ENCODE measurements at regions not wholly inside any gene's neighbourhood (a gene's known extent, or its start where the extent isn't known, plus 50 kb on each side); places are given as distances from the start of the nearest gene placed in this dataset.

- Mint-ChIP-seq H3K4me3 (no peak overlapping the region), H3K27me3 (no peaks in the 10 kb centered on the region), H3K27ac (no peak overlapping the region), H3K4me1 (no peaks in the 10 kb centered on the region), H3K9me3 (peaks cover 5% of the 10 kb centered on the region), H3K36me3 (ENCODE audit: low read depth) (no peaks in the 10 kb centered on the region)
- ATAC-seq (replicated peaks): no peak
Observed at GRCh38 chr3:22900296-22900695, 302.8 kb upstream of the UBE2E2 start.

- no peak for ATAC-seq (replicated peaks)
- H3K27ac Mint-ChIP-seq: no peak overlapping the region
Observed at GRCh38 chr3:22901684-22902083, 301.4 kb upstream of the UBE2E2 start.

GRCh38 chr3:22907161-22907780 is 295.9 kb upstream of the UBE2E2 start:
- H3K27me3 Mint-ChIP-seq: no peaks in the 10 kb centered on the region

More at GRCh38 chr3:22901684-22902083, 301.4 kb upstream of the UBE2E2 start:
- Mint-ChIP-seq H3K36me3 (ENCODE audit: low read depth) (no peaks in the 10 kb centered on the region), H3K4me3 (no peak overlapping the region), H3K4me1 (no peaks in the 10 kb centered on the region), H3K9me3 (no peaks in the 10 kb centered on the region), H3K27me3 (no peaks in the 10 kb centered on the region)

GRCh38 chr3:22907796-22908195 is 295.3 kb upstream of the UBE2E2 start:
- Mint-ChIP-seq H3K4me3 (no peak overlapping the region), H3K36me3 (ENCODE audit: low read depth) (no peaks in the 10 kb centered on the region), H3K9me3 (no peaks in the 10 kb centered on the region), H3K4me1 (no peaks in the 10 kb centered on the region), H3K27me3 (no peaks in the 10 kb centered on the region), H3K27ac (no peak overlapping the region)
- no peak for ATAC-seq (replicated peaks)

More at GRCh38 chr3:22907161-22907780, 295.9 kb upstream of the UBE2E2 start:
- H3K4me3 Mint-ChIP-seq: no peak overlapping the region
- no peak for ATAC-seq (replicated peaks)
- H3K27ac Mint-ChIP-seq: no peak overlapping the region
- no peaks in the 10 kb centered on the region for H3K4me1 Mint-ChIP-seq
- no peaks in the 10 kb centered on the region for H3K9me3 Mint-ChIP-seq
- no peaks in the 10 kb centered on the region for H3K36me3 Mint-ChIP-seq (ENCODE audit: low read depth)

- ATAC-seq (replicated peaks): no peak
- no peaks in the 10 kb centered on the region for H3K36me3 Mint-ChIP-seq (ENCODE audit: low read depth)
Observed at GRCh38 chr3:22908989-22909507, 294.1 kb upstream of the UBE2E2 start.

GRCh38 chr3:22916933-22917332 is 286.2 kb upstream of the UBE2E2 start:
- Mint-ChIP-seq H3K27me3 (no peaks in the 10 kb centered on the region), H3K36me3 (ENCODE audit: low read depth) (no peaks in the 10 kb centered on the region), H3K4me3 (no peak overlapping the region), H3K27ac (no peak overlapping the region), H3K4me1 (no peaks in the 10 kb centered on the region), H3K9me3 (peaks cover 3% of the 10 kb centered on the region)
- ATAC-seq (replicated peaks): no peak

More at GRCh38 chr3:22908989-22909507, 294.1 kb upstream of the UBE2E2 start:
- H3K27ac Mint-ChIP-seq: no peak overlapping the region
- H3K4me3 Mint-ChIP-seq: no peak overlapping the region
- H3K27me3 Mint-ChIP-seq: no peaks in the 10 kb centered on the region
- H3K4me1 Mint-ChIP-seq: no peaks in the 10 kb centered on the region
- no peaks in the 10 kb centered on the region for H3K9me3 Mint-ChIP-seq

- Mint-ChIP-seq H3K27ac (no peak overlapping the region), H3K36me3 (ENCODE audit: low read depth) (no peaks in the 10 kb centered on the region), H3K9me3 (peaks cover 3% of the 10 kb centered on the region), H3K4me3 (no peak overlapping the region), H3K27me3 (peaks cover 3% of the 10 kb centered on the region), H3K4me1 (no peaks in the 10 kb centered on the region)
- no peak for ATAC-seq (replicated peaks)
Observed at GRCh38 chr3:22920006-22920405, 283.1 kb upstream of the UBE2E2 start.

- Mint-ChIP-seq H3K9me3 (peaks cover 3% of the 10 kb centered on the region), H3K27ac (no peak overlapping the region), H3K36me3 (ENCODE audit: low read depth) (no peaks in the 10 kb centered on the region), H3K27me3 (peaks cover 3% of the 10 kb centered on the region), H3K4me3 (no peak overlapping the region), H3K4me1 (no peaks in the 10 kb centered on the region)
- no peak for ATAC-seq (replicated peaks)
Observed at GRCh38 chr3:22922317-22922716, 280.8 kb upstream of the UBE2E2 start.

- no peaks in the 10 kb centered on the region for H3K9me3 Mint-ChIP-seq
- H3K4me3 Mint-ChIP-seq: no peak overlapping the region
- H3K36me3 Mint-ChIP-seq (ENCODE audit: low read depth): no peaks in the 10 kb centered on the region
- H3K4me1 Mint-ChIP-seq: no peaks in the 10 kb centered on the region
- no peak overlapping the region for H3K27ac Mint-ChIP-seq
- ATAC-seq (replicated peaks): no peak
- H3K27me3 Mint-ChIP-seq: peaks cover 3% of the 10 kb centered on the region
Observed at GRCh38 chr3:22923711-22924110, 279.4 kb upstream of the UBE2E2 start.

- Mint-ChIP-seq H3K4me1 (no peaks in the 10 kb centered on the region), H3K27ac (no peak overlapping the region), H3K27me3 (peaks cover under 1% of the 10 kb centered on the region), H3K4me3 (no peak overlapping the region), H3K9me3 (no peaks in the 10 kb centered on the region), H3K36me3 (ENCODE audit: low read depth) (no peaks in the 10 kb centered on the region)
- no peak for ATAC-seq (replicated peaks)
Observed at GRCh38 chr3:22928216-22929110, 274.7 kb upstream of the UBE2E2 start.

GRCh38 chr3:22933051-22933840 is 269.9 kb upstream of the UBE2E2 start:
- no peak overlapping the region for H3K4me3 Mint-ChIP-seq
- no peak for ATAC-seq (replicated peaks)

GRCh38 chr3:22933841-22934116 is 269.3 kb upstream of the UBE2E2 start:
- Mint-ChIP-seq H3K27ac (no peak overlapping the region), H3K4me1 (no peaks in the 10 kb centered on the region), H3K36me3 (ENCODE audit: low read depth) (no peaks in the 10 kb centered on the region), H3K4me3 (no peak overlapping the region), H3K27me3 (no peaks in the 10 kb centered on the region), H3K9me3 (no peaks in the 10 kb centered on the region)
- no peak for ATAC-seq (replicated peaks)

More at GRCh38 chr3:22933051-22933840, 269.9 kb upstream of the UBE2E2 start:
- no peaks in the 10 kb centered on the region for H3K9me3 Mint-ChIP-seq
- H3K4me1 Mint-ChIP-seq: no peaks in the 10 kb centered on the region
- no peak overlapping the region for H3K27ac Mint-ChIP-seq
- no peaks in the 10 kb centered on the region for H3K27me3 Mint-ChIP-seq
- no peaks in the 10 kb centered on the region for H3K36me3 Mint-ChIP-seq (ENCODE audit: low read depth)

- H3K4me1 Mint-ChIP-seq: no peaks in the 10 kb centered on the region
- H3K4me3 Mint-ChIP-seq: no peak overlapping the region
- H3K9me3 Mint-ChIP-seq: no peaks in the 10 kb centered on the region
- no peak for ATAC-seq (replicated peaks)
- no peaks in the 10 kb centered on the region for H3K36me3 Mint-ChIP-seq (ENCODE audit: low read depth)
- H3K27ac Mint-ChIP-seq: no peak overlapping the region
- H3K27me3 Mint-ChIP-seq: no peaks in the 10 kb centered on the region
Observed at GRCh38 chr3:22935040-22935439, 268.1 kb upstream of the UBE2E2 start.

GRCh38 chr3:22937536-22937935 is 265.6 kb upstream of the UBE2E2 start:
- no peaks in the 10 kb centered on the region for H3K36me3 Mint-ChIP-seq (ENCODE audit: low read depth)
- H3K9me3 Mint-ChIP-seq: peaks cover 6% of the 10 kb centered on the region
- H3K27me3 Mint-ChIP-seq: no peaks in the 10 kb centered on the region
- no peak overlapping the region for H3K4me3 Mint-ChIP-seq
- H3K4me1 Mint-ChIP-seq: no peaks in the 10 kb centered on the region
- H3K27ac Mint-ChIP-seq: no peak overlapping the region
- ATAC-seq (replicated peaks): no peak

Measured in activated T-helper 17 cell treated with anti-CD3 and anti-CD28 coated beads, Interleukin-2, amount 50 U/mL, for 72 hours (primary cell).